Thoracic aorta (tissue), 2 donors: ENCODE measurements at regions not wholly inside any gene's neighbourhood (a gene's known extent, or its start where the extent isn't known, plus 50 kb on each side); places are given as distances from the start of the nearest gene placed in this dataset.
"Not testable (repeated sequence)": the region's sequence is repeated elsewhere in the genome, so short reads cannot be mapped to it uniquely, and the experiment has no call there.

Experiments
- ATAC-seq: fragments of 150-250 bp; one replicate; pipeline ENCODE4 v1.8.0; 2017; ENCODE audit warnings: low read depth; ENCODE audit not compliant: insufficient number of reproducible peaks, low FRiP score
- DNase-seq: peaks from one replicate; pipeline ENCODE4 v3.0.0-alpha.2; 2020; ENCODE audit warnings: low spot score
- H3K27ac ChIP-seq, 2 donors: fragments of 200-600 bp; sonication (generic); 1 replicate in 1 of 2; 2 replicates in 1 of 2; pipeline ENCODE4 v1.5.1; 2016; ENCODE audit warnings: mild to moderate bottlenecking in 2 of 2, moderate library complexity in 2 of 2
- H3K27me3 ChIP-seq: fragments of 200-600 bp; sonication (generic); replicated peaks from 2 replicates; pipeline ENCODE4 v1.6.0; 2016; ENCODE audit warnings: mild to moderate bottlenecking; ENCODE audit not compliant: insufficient read depth
- H3K36me3 ChIP-seq: fragments of 200-600 bp; sonication (generic); one replicate; pipeline ENCODE4 v1.5.1; 2016
- H3K4me1 ChIP-seq, 2 donors: fragments of 200-600 bp; sonication (generic); 1 replicate in 1 of 2; 2 replicates in 1 of 2; pipeline versions ENCODE4 v1.5.1 to v1.6.0; 2016; ENCODE audit warnings: low read depth in 2 of 2, mild to moderate bottlenecking in 1 of 2; ENCODE audit not compliant: control insufficient read depth in 1 of 2
- H3K4me3 ChIP-seq: fragments of 200-600 bp; sonication (generic); 2 replicates; pipeline ENCODE4 v1.5.1; 2016; ENCODE audit warnings: mild to moderate bottlenecking
- H3K9me3 ChIP-seq: fragments of 200-600 bp; sonication (generic); 2 replicates; pipeline ENCODE4 v1.5.1; 2016
- TF ChIP-seq, protein P1 (sequence below): fragments of 200-600 bp; sonication (generic); IDR thresholded peaks from one replicate; pipeline ENCODE4 v1.5.1; 2019; ENCODE audit warnings: antibody characterized with exemption

DNA sequence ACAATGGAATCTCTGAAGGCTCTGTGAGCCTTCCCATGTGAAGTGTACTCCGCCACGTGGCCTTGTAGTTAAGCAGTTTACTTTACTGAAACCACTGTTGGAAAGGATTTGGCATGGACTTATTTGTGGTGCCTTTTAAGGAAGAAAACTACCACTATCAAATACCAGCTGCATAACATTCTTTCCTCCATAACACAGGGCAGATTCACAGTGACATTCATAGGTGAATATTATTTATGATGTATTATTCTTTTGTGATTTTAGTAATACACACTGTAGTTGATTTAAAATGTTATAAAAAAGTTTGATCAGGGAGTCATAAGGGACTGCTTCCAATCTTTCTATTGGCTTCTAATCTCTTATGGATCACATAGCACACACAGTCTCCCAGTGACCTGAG lies 192.5 kb upstream of the AGTR2 start:
- H3K27ac ChIP-seq = no peak overlapping the region
- ATAC-seq (no peak), DNase-seq (no peak)
- TF ChIP-seq, protein P1, sequence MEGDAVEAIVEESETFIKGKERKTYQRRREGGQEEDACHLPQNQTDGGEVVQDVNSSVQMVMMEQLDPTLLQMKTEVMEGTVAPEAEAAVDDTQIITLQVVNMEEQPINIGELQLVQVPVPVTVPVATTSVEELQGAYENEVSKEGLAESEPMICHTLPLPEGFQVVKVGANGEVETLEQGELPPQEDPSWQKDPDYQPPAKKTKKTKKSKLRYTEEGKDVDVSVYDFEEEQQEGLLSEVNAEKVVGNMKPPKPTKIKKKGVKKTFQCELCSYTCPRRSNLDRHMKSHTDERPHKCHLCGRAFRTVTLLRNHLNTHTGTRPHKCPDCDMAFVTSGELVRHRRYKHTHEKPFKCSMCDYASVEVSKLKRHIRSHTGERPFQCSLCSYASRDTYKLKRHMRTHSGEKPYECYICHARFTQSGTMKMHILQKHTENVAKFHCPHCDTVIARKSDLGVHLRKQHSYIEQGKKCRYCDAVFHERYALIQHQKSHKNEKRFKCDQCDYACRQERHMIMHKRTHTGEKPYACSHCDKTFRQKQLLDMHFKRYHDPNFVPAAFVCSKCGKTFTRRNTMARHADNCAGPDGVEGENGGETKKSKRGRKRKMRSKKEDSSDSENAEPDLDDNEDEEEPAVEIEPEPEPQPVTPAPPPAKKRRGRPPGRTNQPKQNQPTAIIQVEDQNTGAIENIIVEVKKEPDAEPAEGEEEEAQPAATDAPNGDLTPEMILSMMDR = no peak
- H3K27me3 ChIP-seq = no peaks in the 10 kb centered on the region
- H3K36me3 ChIP-seq = no peaks in the 10 kb centered on the region
- H3K9me3 ChIP-seq = no peaks in the 10 kb centered on the region
- H3K4me1 ChIP-seq = no peaks in the 10 kb centered on the region
- no peak overlapping the region for H3K4me3 ChIP-seq

DNA sequence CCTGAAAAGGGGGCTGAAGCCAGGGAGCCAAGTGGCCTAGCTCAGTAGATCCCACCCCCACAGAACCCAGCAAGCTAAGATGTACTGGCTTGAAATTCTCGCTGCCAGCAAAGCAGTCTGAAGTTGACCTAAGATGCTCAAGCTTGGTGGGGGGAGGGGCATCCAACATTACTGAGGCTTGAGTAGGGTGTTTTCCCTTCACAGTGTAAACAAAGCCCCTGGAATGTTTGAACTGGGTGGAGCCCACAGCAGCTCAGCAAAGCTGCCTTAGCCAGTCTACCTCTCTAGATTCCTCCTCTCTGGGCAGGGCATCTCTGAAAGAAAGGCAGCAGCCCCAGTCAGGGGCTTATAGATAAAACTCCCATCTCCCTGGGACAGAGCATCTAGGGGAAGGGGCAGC lies 187.4 kb upstream of the AGTR2 start:
- H3K4me3 ChIP-seq, H3K4me1 ChIP-seq, DNase-seq, H3K27ac ChIP-seq, ATAC-seq, H3K36me3 ChIP-seq, H3K27me3 ChIP-seq, H3K9me3 ChIP-seq: not testable (repeated sequence)

DNA sequence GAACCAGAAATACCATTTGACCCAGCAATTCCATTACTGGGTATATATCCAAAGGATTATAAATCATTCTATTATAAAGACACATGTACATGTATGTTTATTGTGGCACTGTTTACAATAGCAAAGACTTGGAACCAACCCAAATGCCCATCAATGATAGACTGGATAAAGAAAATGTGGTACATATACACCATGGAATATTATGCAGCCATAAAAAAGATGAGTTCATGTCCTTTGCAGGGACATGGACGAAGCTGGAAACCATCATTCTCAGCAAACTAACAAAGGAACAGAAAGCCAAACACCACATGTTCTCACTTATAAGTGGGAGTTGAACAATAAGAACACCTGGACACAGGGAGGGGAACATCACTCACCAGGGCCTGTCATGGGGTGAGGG lies 183.1 kb upstream of the AGTR2 start:
- not testable (repeated sequence) for H3K4me3 ChIP-seq, DNase-seq, ATAC-seq, H3K36me3 ChIP-seq, H3K27me3 ChIP-seq, H3K4me1 ChIP-seq, H3K9me3 ChIP-seq, H3K27ac ChIP-seq

DNA sequence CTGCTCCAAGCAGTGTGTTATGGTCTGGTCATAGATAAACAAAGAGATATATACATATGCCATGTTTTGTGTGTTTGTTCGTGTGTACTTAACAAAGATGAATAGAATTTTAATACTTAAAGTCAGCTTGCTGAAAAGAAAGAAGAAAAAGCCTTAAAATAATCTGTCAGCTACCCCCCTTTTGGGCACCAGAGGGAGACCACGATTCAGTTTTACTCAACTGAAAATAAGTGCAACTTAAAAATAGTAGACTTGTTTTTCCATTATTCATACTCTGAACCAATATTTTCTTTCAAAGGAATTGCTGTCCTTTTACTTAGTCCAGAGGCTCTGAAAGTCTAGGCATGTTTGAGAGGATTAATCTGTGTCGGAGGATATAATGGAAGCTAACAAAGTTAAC lies 181.7 kb upstream of the AGTR2 start:
- no peaks in the 10 kb centered on the region for H3K4me1 ChIP-seq
- H3K36me3 ChIP-seq = no peaks in the 10 kb centered on the region
- ATAC-seq = no peak
- H3K4me3 ChIP-seq = no peak overlapping the region
- no peaks in the 10 kb centered on the region for H3K9me3 ChIP-seq
- no peaks in the 10 kb centered on the region for H3K27me3 ChIP-seq
- TF ChIP-seq, protein P1 = no peak
- no peak overlapping the region for H3K27ac ChIP-seq
- DNase-seq = no peak

DNA sequence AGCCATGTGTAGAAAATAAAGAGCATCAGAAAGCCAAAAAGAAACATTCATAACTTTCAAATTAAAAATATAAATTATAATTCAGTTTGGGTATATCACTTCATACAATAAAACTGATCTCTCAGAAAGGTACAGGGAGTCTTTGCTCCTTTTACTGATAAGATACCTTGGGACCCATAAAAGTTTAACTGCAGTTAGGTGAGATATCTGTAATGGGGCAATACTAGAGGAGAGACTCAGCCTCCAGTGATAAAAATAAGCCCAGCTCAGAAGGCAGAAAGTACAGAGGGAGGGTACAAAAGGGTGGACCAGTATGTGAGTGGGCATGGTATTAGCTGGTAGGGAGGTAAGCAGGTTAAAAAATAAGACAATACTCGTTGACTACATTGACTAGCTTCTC lies 180.9 kb upstream of the AGTR2 start:
- Histone ChIP-seq H3K27me3 (no peaks in the 10 kb centered on the region), H3K4me1 (no peaks in the 10 kb centered on the region), H3K9me3 (no peaks in the 10 kb centered on the region), H3K4me3 (no peak overlapping the region), H3K27ac (no peak overlapping the region), H3K36me3 (no peaks in the 10 kb centered on the region)
- TF ChIP-seq, protein P1 = no peak
- DNase-seq = no peak
- no peak for ATAC-seq

DNA sequence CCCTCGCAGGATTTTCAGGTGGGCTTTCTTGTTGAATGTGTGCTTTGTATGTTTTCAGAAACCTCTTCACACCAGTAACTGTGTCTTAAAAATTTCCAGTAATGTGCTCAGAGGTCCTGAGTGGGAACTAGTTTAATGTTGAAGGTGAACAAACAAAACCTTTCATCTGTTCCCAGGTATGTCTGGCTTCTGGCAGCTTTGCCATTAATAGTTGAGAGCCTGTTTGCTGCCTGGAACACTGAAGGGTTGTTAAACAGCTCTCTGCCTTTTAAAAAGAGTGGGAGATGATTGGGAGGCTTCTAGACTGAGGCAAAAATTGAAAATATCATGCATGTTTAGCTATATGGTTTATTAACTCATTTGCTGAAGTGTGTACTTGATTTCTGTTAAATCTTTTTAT lies 161.2 kb upstream of the AGTR2 start:
- Histone ChIP-seq H3K27me3 (no peaks in the 10 kb centered on the region), H3K4me3 (no peak overlapping the region), H3K36me3 (no peaks in the 10 kb centered on the region), H3K4me1 (no peaks in the 10 kb centered on the region), H3K9me3 (no peaks in the 10 kb centered on the region), H3K27ac (no peak overlapping the region)
- DNase-seq (no peak), ATAC-seq (no peak)
- TF ChIP-seq, protein P1 = no peak
